GM10266 (cell line): ENCODE measurements at regions not wholly inside any gene's neighbourhood (a gene's known extent, or its start where the extent isn't known, plus 50 kb on each side); places are given as distances from the start of the nearest gene placed in this dataset.

Source experiments
- DNase-seq: peaks from one replicate; pipeline ENCODE4 v3.0.0; 2012; ENCODE audit errors: extremely low spot score
- CTCF ChIP-seq: IDR thresholded peaks from 2 replicates; pipeline ENCODE4 v1.5.1; 2012; ENCODE audit warnings: mild to moderate bottlenecking, low read depth; ENCODE audit not compliant: control insufficient read depth, insufficient read depth; ENCODE audit errors: missing control alignments

- TF ChIP-seq CTCF, result no peak
- DNase-seq, result no peak
Measured at GRCh38 chr6:55011034-55011433, 163.3 kb upstream of the HCRTR2 start.

GRCh38 chr6:55012454-55012853, 161.9 kb upstream of the HCRTR2 start:
- no peak for TF ChIP-seq CTCF
- no peak for DNase-seq

GRCh38 chr6:55014321-55015088, 159.8 kb upstream of the HCRTR2 start:
- TF ChIP-seq CTCF, result no peak
- DNase-seq, result no peak

- TF ChIP-seq CTCF, result no peak
- no peak for DNase-seq
Measured at GRCh38 chr6:55016261-55016660, 158.1 kb upstream of the HCRTR2 start.

- no peak for DNase-seq
- no peak for TF ChIP-seq CTCF
Measured at GRCh38 chr6:55017555-55018300, 156.6 kb upstream of the HCRTR2 start.

GRCh38 chr6:55019591-55019990, 154.7 kb upstream of the HCRTR2 start:
- no peak for TF ChIP-seq CTCF
- no peak for DNase-seq

- no peak for DNase-seq
Measured at GRCh38 chr6:55023230-55023629, 151.1 kb upstream of the HCRTR2 start.

More at GRCh38 chr6:55023230-55023629, 151.1 kb upstream of the HCRTR2 start:
- no peak for TF ChIP-seq CTCF
